HT1080 (cell line): ENCODE measurements at regions not wholly inside any gene's neighbourhood (a gene's known extent, or its start where the extent isn't known, plus 50 kb on each side); places are given as distances from the start of the nearest gene placed in this dataset.
"Not testable (repeated sequence)": the region's sequence is repeated elsewhere in the genome, so short reads cannot be mapped to it uniquely, and the experiment has no call there.

Experiments
- DNase-seq: peaks from one replicate; pipeline ENCODE4 v3.0.0-alpha.2; 2015; ENCODE audit warnings: low read depth

DNA sequence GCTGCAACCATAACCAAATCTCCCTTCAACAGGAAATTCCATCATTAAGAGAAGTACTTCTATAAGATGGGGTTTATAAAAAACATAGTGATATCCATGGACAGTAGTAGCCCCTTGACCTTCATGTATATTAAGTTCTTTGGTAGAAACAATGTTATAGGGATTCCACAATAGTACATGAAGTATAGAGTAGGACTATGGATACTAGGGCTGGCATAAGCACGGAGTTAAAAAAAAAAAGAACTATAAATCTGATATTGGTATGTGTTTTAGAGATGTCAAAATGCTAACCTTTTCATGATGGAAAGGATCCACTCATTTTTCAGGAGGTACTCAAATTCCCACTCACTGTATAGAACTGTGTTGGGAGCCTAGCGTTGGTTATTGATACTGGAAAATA is 337.6 kb downstream of the FGF10 start:
- no peak for DNase-seq

- no peak for DNase-seq
Observed at GRCh38 chr5:44048276-44048984, 340.8 kb downstream of the FGF10 start.

DNA sequence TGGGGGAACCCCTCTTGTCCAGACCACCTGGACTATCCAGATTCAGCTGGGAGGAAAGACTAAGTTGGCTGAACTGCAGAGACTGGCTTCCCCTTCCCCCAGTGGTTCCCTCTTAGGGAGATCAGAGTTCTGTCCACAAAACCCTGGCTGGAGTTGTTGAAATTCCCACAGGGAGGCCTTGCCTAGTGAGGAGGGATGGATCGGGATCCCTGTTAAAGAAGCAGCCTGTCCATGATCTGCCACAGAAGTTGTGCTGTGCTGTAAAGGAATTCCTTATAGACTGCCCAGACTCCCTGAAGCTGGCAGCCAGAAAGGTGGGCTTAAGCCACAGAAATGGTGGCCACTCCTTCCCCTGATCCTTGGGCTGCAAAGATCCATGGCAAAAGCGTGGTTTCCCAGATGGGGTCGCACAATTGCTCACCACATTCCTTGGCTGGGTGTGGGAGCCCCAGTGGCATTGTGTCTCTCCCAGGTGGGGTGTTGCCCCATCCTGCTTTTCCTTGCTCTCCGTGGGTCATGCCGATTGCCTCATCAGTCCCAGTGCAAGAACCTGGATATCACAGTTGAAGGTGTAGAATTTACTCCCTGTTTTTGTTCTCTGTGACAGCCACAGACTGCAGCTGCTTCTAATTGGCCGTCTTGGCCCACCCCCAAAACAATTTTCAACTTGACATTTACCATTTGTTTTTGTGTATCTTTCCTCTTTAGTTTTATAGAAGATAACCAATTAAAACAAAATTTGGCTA is 342.4 kb downstream of the FGF10 start:
- DNase-seq, result no peak

GRCh38 chr5:44044549-44044948 is 344.7 kb downstream of the FGF10 start:
- not testable (repeated sequence) for DNase-seq

DNA sequence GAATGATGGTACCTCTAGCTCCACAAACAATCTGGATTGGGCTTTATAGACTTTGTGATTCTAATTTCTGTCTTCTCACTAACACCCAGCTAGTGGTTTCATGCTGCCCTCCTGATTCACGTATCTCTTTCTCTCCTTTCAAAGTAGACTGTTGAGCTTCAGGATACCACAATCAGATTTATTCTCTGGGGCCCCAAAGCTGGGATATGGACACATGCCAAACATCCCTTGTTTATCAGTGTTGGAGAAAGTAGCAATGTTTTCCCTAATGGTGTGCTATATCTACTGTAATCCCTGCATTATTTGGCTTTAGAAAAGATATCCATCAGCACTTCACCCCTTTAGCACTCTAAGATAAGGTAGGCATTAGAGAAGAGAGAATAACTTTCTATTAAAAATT is 361.0 kb downstream of the FGF10 start:
- no peak for DNase-seq

DNA sequence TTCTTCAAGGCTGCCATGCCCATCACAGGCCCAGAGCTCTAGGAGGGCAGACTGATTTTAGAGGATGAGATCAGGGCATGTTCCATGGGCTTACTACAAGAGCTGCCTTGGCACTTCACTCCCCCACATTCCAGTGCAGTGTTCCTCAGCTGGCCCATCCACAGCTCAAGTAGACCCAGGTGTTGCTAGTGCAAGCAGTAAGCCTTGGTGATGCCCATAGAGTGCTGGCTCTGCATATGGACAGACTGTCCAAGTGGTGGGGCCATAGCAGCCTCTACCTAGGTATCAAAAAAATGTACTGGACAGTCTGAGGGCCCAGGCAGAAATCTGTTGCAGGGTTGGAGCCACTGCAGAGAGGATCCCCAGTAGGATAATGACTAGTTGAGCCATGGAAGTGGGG is 366.6 kb downstream of the FGF10 start:
- DNase-seq, result no peak

GRCh38 chr5:44011518-44011917 is 377.7 kb downstream of the FGF10 start:
- no peak for DNase-seq

- DNase-seq, result peak; percentile 7
Observed at GRCh38 chr5:44002381-44002901, 386.8 kb downstream of the FGF10 start.

DNA sequence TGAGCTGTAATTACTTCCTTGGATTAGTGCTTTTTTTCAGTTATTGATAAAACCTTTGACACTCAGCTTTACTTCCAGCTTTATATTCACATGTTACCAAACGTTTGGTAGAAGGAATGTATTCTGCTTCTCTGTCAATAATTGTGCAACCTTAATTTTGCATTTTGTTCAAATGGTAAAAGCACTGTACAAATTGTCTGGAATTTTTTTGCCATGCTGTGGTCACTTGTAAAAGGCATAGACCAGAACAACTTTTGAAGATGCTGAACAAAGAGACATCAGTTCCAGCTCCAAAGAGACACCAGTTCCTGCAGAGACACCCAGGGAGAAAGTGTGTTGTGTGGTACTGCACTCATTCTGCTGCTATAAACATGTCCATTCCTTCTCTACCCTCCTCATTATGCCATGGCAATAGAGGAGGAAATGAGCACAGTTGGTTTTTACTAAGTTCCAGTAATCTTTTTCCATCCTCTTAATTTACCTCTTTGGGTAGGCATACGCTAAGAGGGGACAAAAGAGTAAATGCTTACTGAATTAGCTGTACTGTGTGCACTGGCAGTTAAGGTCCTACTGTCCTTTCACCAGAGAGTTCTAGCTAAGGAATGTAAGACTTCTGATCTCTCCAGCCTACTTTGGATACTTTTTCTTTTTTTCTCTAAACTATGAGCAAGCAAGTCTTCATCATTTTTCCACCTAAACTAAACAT is 387.4 kb downstream of the FGF10 start:
- no peak for DNase-seq

DNA sequence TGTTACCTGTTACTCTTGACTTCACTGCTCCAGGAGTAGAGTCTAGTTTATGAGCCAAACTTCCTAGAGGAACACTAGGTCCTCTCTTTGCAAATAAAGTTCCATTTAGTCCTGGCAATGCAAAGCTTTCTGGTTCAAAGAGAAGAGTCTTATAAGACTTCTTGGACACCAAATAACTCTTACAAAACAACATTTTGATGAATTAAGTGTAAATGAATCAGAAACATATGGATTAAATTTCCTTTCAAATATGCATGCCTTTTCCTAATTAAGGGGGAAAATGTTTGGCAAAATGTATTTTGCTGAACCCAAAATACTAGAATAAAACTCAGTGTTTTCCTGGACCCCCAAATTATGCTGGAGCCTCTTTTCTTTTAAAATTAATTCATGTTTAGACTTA is 388.0 kb downstream of the FGF10 start:
- no peak for DNase-seq

DNA sequence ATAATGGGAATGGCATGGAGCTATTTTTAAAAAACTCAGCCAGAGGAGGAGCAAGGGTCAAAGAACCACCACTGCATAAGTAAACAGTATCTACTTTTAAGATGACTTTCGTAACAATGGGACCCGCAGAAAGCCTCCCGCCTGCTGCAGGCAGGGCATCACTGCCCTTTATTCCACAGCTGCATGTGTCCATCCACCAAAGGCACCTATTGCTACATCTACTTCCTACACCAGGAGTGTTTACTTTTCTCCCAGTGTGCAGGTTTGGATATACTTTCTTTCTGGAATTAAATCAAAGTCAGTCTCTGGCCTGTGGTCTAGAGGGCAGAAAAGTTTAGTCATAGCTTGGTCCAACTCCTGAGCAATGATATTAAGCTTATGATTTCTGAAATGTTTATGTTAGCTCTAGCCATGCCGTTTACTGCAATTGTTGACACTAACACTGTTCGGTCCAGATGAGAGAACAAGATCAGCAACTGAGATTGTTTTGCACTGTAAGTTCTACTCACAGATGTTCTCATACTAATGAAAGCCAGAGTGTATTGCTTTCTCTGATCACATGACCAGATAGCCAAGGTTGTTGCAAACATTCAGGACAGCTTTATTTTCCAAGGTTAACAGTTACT is 391.5 kb downstream of the FGF10 start:
- DNase-seq, result peak; percentile 2

- no peak for DNase-seq
Observed at GRCh38 chr5:43996221-43996620, 393.0 kb downstream of the FGF10 start.

DNA sequence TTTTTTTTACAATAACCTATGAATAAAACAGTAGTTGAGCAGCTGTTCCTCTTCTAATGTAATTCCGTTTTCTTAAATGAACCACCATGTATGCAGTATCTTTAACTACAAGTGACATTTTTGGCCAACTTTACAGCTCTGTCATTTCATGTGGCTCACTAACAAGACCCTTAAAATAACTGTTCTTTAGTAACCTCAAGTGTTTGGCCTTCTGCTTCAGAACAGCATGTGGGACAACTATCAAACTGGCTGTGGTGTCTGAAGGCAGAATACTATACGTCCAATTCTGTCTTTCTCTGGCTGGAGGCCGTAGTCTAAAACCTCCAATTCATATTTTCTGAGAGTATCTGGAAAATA is 391.4 kb downstream of the NNT start:
- DNase-seq, result no peak

DNA sequence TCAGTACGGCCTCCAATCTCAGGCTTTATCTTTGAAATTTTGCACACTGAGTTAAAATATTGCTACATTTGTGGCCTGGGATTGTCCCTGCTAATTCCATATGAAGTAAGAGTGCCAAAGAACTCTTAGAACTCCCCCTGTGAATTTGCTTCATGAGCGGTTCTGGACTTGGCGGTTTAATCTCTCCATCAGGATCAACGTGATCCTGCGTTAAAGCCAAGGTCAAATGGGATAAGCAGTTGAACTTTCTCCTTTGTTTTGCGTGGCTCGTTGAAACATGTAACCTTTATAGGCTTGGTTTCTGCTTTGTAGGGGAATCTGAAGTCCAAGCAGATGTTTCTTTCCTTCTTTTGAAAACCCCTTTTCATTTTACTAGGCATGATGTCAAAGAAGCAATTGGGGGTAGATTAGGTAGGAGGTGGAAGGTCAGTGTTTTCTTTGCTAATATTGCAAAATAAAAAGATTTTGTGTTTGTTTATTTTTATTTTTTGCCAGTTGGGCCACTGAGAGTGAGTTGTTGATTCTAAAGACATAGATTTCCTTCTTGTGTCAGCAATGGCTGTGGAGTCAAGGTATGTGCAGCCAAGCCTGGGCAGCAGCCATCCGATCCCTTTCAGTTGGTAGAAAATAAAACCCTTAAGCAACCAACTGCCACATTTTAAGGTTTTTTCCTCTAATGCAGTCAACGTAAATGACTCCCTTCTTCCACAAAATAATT is 390.8 kb downstream of the NNT start:
- no peak for DNase-seq

DNA sequence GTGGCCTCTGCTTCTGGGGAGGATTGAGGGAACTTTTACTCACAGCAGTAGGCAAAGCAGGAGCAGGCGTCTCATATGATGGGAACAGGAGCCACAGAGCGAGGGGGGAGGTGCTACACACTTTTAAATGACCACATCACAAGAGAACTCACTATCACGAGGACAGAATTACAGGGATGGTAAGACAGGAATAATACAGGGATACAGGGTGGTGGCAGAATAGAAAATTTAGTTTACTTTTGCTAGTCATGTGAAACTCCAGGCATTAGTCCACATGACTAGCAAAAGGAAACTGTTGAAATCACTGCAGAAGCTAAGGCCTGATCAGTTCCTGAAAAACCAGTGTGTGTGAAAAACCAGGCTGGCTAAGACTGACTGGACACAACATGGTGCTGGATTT is 382.4 kb downstream of the NNT start:
- no peak for DNase-seq

DNA sequence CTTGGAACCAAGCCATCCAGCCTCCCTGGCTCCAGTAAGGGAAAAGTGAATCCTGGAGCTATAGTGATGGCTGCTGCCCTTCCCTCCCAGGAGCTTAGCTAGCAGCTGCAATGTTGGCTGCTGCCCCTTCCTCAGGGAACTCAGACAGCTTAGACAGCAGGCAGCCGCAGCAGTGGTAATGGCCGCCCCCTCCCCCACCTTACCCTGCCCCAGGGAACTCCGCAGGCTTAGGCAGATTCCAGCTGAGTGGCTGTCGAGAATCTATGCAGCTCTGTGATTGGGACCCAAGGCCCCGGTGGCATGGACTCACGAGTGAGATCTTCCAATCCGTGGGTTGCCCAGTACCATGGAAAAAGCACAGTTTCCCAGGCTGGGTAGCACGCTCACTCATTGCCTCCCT is 378.6 kb downstream of the NNT start:
- no peak for DNase-seq

- DNase-seq, result no peak
Observed at GRCh38 chr5:43973908-43974307, 370.9 kb downstream of the NNT start.

- no peak for DNase-seq
Observed at GRCh38 chr5:43973318-43973717, 370.3 kb downstream of the NNT start.

DNA sequence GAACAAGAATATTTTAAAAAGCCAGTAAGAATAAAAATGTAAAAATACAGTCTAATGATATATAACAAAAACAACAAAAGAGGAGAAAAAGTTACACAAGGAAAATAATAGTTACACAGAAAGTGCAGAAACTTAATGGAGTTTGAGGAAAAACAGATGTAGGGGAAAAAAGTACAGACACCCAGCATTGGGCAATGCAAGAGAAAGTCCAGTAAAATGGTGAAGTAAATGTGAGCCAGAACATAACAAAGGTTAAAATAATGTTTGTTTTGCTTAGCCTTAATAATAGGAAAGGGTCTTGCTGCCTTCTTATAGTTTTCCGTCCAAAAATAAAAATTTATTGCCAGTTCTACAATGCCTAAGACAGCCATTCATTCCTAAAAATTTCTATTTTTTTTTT is 364.2 kb downstream of the NNT start:
- no peak for DNase-seq

- no peak for DNase-seq
Observed at GRCh38 chr5:43959144-43959543, 356.2 kb downstream of the NNT start.

- DNase-seq, result no peak
Observed at GRCh38 chr5:43947935-43948334, 345.0 kb downstream of the NNT start.
